ENCODE measurements at regions not wholly inside any gene's neighbourhood (a gene's known extent, or its start where the extent isn't known, plus 50 kb on each side); places are given as distances from the start of the nearest gene placed in this dataset.

- ChIA-PET CTCF (no interaction called here), POLR2A (no interaction called here)
- no peak overlapping the region for H2AFZ ChIP-seq (ENCODE audit: insufficient read depth, low read depth, low read length, poor library complexity, severe bottlenecking)
Observed at GRCh38 chr2:121151311-121152109, 133.5 kb downstream of the TFCP2L1 start.

More at GRCh38 chr2:121151311-121152109, 133.5 kb downstream of the TFCP2L1 start:
- H3K27me3 ChIP-seq (replicated peaks in 1 of 4; ENCODE audit: control extremely low read depth in 1 of 4, control insufficient read depth in 3 of 4, insufficient read depth in 4 of 4, low read length in 3 of 4): no peaks in the 10 kb centered on the region
- DNase-seq: no peak
- Mint-ChIP-seq H3K4me3 (no peak overlapping the region), H3K9me3 (ENCODE audit: insufficient read depth) (peaks cover 2% of the 10 kb centered on the region), H3K27ac (no peak overlapping the region), H3K4me1 (no peaks in the 10 kb centered on the region), H3K27me3 (no peaks in the 10 kb centered on the region)
- H3K27ac ChIP-seq (ENCODE audit: low read length in 2 of 2): no peak overlapping the region
- H3K4me3 ChIP-seq (ENCODE audit: control extremely low read depth in 1 of 5, extremely low read depth in 1 of 5, insufficient read depth in 1 of 5, low read depth in 2 of 5, low read length in 4 of 5): no peak overlapping the region
- ATAC-seq (ENCODE audit: low read depth): no peak
- H4K20me1 ChIP-seq (ENCODE audit: control insufficient read depth, insufficient read depth, low read length, poor library complexity, severe bottlenecking): no peaks in the 10 kb centered on the region
- TF ChIP-seq EZH2 (IDR thresholded peaks at IDR 0.05; ENCODE audit: borderline replicate concordance, insufficient read depth, low read depth, low read length, poor library complexity, severe bottlenecking) (no peak), CTCF (IDR thresholded peaks at IDR 0.05) (no peak)
- H3K9me3 ChIP-seq (ENCODE audit: control extremely low read depth in 1 of 3, control insufficient read depth in 2 of 3, insufficient read depth in 1 of 3, low read length in 2 of 3): peaks cover 0 to 19% (median 0%) of the 10 kb centered on the region in 3 donors
- no peaks in the 10 kb centered on the region for H3K36me3 ChIP-seq (replicated peaks in 1 of 2; ENCODE audit: control extremely low read depth in 1 of 2, control insufficient read depth in 1 of 2, extremely low read depth in 1 of 2, insufficient read depth in 2 of 2, low read length in 1 of 2)
- H3K4me2 ChIP-seq (replicated peaks; ENCODE audit: low read depth, low read length, poor library complexity, severe bottlenecking): no peak overlapping the region
- intact Hi-C loops (cut with micrococcal nuclease): no loop called here
- no peaks in the 10 kb centered on the region for H3K4me1 ChIP-seq (ENCODE audit: control insufficient read depth in 2 of 2, insufficient read depth in 2 of 2, low read length in 2 of 2)
- H3K9ac ChIP-seq (ENCODE audit: low read length): no peak overlapping the region
- 95% methylated on average over 8 of the region's 14 CpGs for WGBS (ENCODE audit: insufficient coverage)
- no peaks in the 10 kb centered on the region for H3K79me2 ChIP-seq (ENCODE audit: control insufficient read depth, insufficient read depth, low read length)

Data from B cell (primary cell).